ENCODE measurements at regions not wholly inside any gene's neighbourhood (a gene's known extent, or its start where the extent isn't known, plus 50 kb on each side); places are given as distances from the start of the nearest gene placed in this dataset.

DNA sequence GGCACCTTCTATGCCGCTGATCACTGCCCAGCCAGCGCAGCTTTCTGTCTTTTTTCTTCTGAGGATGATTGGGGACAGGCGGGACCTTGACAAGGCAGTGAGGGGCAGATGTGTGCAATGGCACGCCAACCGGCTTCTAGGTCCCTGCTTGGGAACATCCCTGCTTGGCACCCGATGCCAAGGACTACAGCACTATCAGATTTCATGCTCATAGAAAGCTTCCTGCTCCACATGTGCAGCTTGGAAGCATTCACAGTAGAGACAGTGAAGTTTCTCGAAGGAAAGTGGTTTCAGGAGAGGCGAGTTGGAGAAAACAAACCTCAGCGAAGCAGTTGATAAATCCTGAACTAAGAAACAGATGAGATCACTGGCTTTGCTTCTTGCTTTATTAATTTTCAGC, 267.5 kb upstream of the HABP2 start:
- no peak for TF ChIP-seq FOXP2 (optimal IDR thresholded peaks at IDR 0.05; ENCODE audit: borderline replicate concordance, extremely low read depth, extremely low read length, insufficient read depth)
- TF ChIP-seq POLR2AphosphoS5 (IDR thresholded peaks at IDR 0.05; ENCODE audit: low read depth, low read length) = no peak
- TF ChIP-seq SIN3A (IDR thresholded peaks at IDR 0.05; ENCODE audit: borderline replicate concordance, insufficient read depth, low read length) = no peak
- TF ChIP-seq TAF1 (IDR thresholded peaks at IDR 0.05; ENCODE audit: borderline replicate concordance, insufficient read depth, low read length) = no peak
- TF ChIP-seq, protein P1, sequence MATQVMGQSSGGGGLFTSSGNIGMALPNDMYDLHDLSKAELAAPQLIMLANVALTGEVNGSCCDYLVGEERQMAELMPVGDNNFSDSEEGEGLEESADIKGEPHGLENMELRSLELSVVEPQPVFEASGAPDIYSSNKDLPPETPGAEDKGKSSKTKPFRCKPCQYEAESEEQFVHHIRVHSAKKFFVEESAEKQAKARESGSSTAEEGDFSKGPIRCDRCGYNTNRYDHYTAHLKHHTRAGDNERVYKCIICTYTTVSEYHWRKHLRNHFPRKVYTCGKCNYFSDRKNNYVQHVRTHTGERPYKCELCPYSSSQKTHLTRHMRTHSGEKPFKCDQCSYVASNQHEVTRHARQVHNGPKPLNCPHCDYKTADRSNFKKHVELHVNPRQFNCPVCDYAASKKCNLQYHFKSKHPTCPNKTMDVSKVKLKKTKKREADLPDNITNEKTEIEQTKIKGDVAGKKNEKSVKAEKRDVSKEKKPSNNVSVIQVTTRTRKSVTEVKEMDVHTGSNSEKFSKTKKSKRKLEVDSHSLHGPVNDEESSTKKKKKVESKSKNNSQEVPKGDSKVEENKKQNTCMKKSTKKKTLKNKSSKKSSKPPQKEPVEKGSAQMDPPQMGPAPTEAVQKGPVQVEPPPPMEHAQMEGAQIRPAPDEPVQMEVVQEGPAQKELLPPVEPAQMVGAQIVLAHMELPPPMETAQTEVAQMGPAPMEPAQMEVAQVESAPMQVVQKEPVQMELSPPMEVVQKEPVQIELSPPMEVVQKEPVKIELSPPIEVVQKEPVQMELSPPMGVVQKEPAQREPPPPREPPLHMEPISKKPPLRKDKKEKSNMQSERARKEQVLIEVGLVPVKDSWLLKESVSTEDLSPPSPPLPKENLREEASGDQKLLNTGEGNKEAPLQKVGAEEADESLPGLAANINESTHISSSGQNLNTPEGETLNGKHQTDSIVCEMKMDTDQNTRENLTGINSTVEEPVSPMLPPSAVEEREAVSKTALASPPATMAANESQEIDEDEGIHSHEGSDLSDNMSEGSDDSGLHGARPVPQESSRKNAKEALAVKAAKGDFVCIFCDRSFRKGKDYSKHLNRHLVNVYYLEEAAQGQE (IDR thresholded peaks at IDR 0.05; ENCODE audit: insufficient read depth in 1 of 2, low read depth in 2 of 2, low read length in 2 of 2) = no peak

DNA sequence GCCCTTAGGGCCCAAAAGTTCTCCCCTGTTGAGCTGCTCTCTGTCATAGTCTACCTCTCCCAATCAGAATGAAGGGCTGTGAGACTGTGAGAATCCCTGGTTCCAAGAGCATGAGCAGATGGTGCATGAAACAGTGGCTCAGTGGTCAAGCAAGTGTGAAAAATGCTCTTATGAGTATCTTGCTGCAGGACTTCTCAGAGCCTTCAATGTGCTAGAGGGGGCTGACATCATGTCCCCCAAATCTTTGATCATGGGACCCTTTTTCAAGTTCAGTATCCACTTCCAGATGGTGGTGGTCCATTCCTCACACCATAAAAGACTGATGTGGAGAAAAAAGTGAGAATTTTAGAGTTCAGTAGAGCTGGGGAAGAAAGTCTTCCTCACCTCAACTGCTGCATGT, 265.3 kb upstream of the HABP2 start:
- TF ChIP-seq, protein P1 (IDR thresholded peaks at IDR 0.05; ENCODE audit: insufficient read depth in 1 of 2, low read depth in 2 of 2, low read length in 2 of 2) = no peak
- no peak for TF ChIP-seq POLR2AphosphoS5 (IDR thresholded peaks at IDR 0.05; ENCODE audit: low read depth, low read length)
- TF ChIP-seq FOXP2 (optimal IDR thresholded peaks at IDR 0.05; ENCODE audit: borderline replicate concordance, extremely low read depth, extremely low read length, insufficient read depth) = no peak
- no peak for TF ChIP-seq SIN3A (IDR thresholded peaks at IDR 0.05; ENCODE audit: borderline replicate concordance, insufficient read depth, low read length)
- no peak for TF ChIP-seq TAF1 (IDR thresholded peaks at IDR 0.05; ENCODE audit: borderline replicate concordance, insufficient read depth, low read length)

DNA sequence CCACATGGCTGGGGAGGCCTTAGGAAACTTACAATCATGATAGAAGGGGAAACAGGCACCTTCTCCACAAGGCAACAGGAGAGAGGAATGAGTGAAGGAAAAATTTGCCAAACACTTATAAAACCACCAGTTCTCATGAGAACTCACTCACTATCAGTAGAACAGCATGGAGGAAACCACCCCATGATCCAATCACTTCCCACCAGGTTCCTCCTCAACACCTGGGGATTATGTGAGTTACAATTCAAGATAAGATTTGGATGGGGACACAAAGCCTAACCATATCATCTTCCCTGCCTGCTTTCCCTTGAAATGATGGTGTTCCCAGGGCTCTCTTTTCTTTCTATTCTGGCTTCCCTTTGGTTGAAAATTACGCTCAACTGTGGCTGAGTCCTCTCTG, 262.7 kb upstream of the HABP2 start:
- TF ChIP-seq POLR2AphosphoS5 (IDR thresholded peaks at IDR 0.05; ENCODE audit: low read depth, low read length) (no peak), SIN3A (IDR thresholded peaks at IDR 0.05; ENCODE audit: borderline replicate concordance, insufficient read depth, low read length) (no peak), FOXP2 (optimal IDR thresholded peaks at IDR 0.05; ENCODE audit: borderline replicate concordance, extremely low read depth, extremely low read length, insufficient read depth) (no peak), TAF1 (IDR thresholded peaks at IDR 0.05; ENCODE audit: borderline replicate concordance, insufficient read depth, low read length) (no peak)
- TF ChIP-seq, protein P1 (IDR thresholded peaks at IDR 0.05; ENCODE audit: insufficient read depth in 1 of 2, low read depth in 2 of 2, low read length in 2 of 2) = no peak

DNA sequence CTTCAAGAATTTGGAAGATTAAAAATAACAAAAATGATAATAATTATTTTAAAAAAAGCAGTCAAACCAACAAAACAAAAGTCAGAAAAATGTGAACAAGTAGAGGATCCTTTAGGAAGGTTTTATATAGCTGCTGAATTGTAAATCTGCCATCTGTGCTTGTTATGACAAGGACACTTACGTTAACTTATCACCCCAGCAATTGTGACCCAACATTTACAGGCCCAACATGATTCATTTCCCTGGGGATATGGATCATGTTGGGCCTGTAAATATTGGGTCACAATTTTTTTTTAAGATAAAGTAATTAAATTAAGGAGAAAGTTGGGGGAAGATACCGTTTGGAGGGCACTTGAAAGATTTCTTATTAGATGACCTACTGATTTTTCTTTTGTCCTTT, 261.4 kb upstream of the HABP2 start:
- TF ChIP-seq, protein P1 (IDR thresholded peaks at IDR 0.05; ENCODE audit: insufficient read depth in 1 of 2, low read depth in 2 of 2, low read length in 2 of 2) = no peak
- no peak for TF ChIP-seq TAF1 (IDR thresholded peaks at IDR 0.05; ENCODE audit: borderline replicate concordance, insufficient read depth, low read length)
- no peak for TF ChIP-seq POLR2AphosphoS5 (IDR thresholded peaks at IDR 0.05; ENCODE audit: low read depth, low read length)
- no peak for TF ChIP-seq SIN3A (IDR thresholded peaks at IDR 0.05; ENCODE audit: borderline replicate concordance, insufficient read depth, low read length)
- TF ChIP-seq FOXP2 (optimal IDR thresholded peaks at IDR 0.05; ENCODE audit: borderline replicate concordance, extremely low read depth, extremely low read length, insufficient read depth) = no peak

DNA sequence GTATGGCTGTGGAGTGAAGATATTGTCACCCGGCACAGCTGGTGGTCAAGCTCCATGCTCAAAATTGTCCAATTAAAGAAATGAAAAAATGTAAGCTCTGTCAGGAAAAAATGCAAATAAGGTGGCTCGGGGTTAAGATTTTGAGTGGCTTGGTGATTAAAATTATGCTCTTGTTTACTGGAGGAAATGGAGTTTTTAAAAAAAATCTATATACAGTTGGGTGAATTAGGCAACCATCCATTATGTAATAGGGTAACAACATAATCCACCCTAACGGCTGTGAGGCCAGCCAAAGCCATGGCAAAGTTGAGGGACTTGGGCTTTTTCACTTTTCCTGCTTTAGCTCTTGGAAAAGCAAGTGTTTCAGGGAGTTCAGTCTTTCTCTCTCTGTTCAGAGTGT, 260.8 kb upstream of the HABP2 start:
- no peak for TF ChIP-seq TAF1 (IDR thresholded peaks at IDR 0.05; ENCODE audit: borderline replicate concordance, insufficient read depth, low read length)
- TF ChIP-seq FOXP2 (optimal IDR thresholded peaks at IDR 0.05; ENCODE audit: borderline replicate concordance, extremely low read depth, extremely low read length, insufficient read depth) = no peak
- TF ChIP-seq POLR2AphosphoS5 (IDR thresholded peaks at IDR 0.05; ENCODE audit: low read depth, low read length) = no peak
- TF ChIP-seq SIN3A (IDR thresholded peaks at IDR 0.05; ENCODE audit: borderline replicate concordance, insufficient read depth, low read length) = no peak
- TF ChIP-seq, protein P1 (IDR thresholded peaks at IDR 0.05; ENCODE audit: insufficient read depth in 1 of 2, low read depth in 2 of 2, low read length in 2 of 2) = no peak

All from PFSK-1 (cell line).